Stimulated activated CD8-positive, alpha-beta memory T cell treated with anti-CD3 and anti-CD28 coated beads, Interleukin-12 subunit alpha, Interleukin-12 subunit beta, amount 100 ng/mL, for 4 hours (primary cell): ENCODE measurements at regions not wholly inside any gene's neighbourhood (a gene's known extent, or its start where the extent isn't known, plus 50 kb on each side); places are given as distances from the start of the nearest gene placed in this dataset.

Experiments used
- DNase-seq: peaks from one replicate; pipeline ENCODE4 v3.0.0-alpha.2; 2020; ENCODE audit warnings: low read depth

GRCh38 chr12:46449316-46449715, 76.7 kb upstream of the SLC38A2 start:
- no peak for DNase-seq

- no peak for DNase-seq
These were observed 74.1 kb upstream of the SLC38A2 start for GRCh38 chr12:46446645-46447044.

- DNase-seq = no peak
These were observed 73.1 kb upstream of the SLC38A2 start for GRCh38 chr12:46445551-46446235.

- no peak for DNase-seq
These were observed 72.5 kb upstream of the SLC38A2 start for GRCh38 chr12:46445093-46445492.

GRCh38 chr12:46443594-46444263, 71.2 kb upstream of the SLC38A2 start:
- no peak for DNase-seq

GRCh38 chr12:46442738-46443137, 70.2 kb upstream of the SLC38A2 start:
- DNase-seq = no peak

- no peak for DNase-seq
These were observed 69.7 kb upstream of the SLC38A2 start for GRCh38 chr12:46442239-46442638.

GRCh38 chr12:46439793-46440511, 67.4 kb upstream of the SLC38A2 start:
- no peak for DNase-seq

- DNase-seq = no peak
These were observed 66.2 kb upstream of the SLC38A2 start for GRCh38 chr12:46438719-46439319.

GRCh38 chr12:46438256-46438655, 65.7 kb upstream of the SLC38A2 start:
- DNase-seq = no peak

GRCh38 chr12:46437469-46437868, 64.9 kb upstream of the SLC38A2 start:
- DNase-seq = no peak

GRCh38 chr12:46436747-46437146, 64.2 kb upstream of the SLC38A2 start:
- no peak for DNase-seq

GRCh38 chr12:46435625-46436024, 63.1 kb upstream of the SLC38A2 start:
- no peak for DNase-seq

- DNase-seq = no peak
These were observed 62.5 kb upstream of the SLC38A2 start for GRCh38 chr12:46435029-46435428.

GRCh38 chr12:46433829-46434228, 61.3 kb upstream of the SLC38A2 start:
- no peak for DNase-seq

GRCh38 chr12:46432325-46432724, 59.8 kb upstream of the SLC38A2 start:
- no peak for DNase-seq

GRCh38 chr12:46430340-46430948, 57.9 kb upstream of the SLC38A2 start:
- no peak for DNase-seq
